H7 (cell line): ENCODE measurements at regions not wholly inside any gene's neighbourhood (a gene's known extent, or its start where the extent isn't known, plus 50 kb on each side); places are given as distances from the start of the nearest gene placed in this dataset.
"Not testable (repeated sequence)": the region's sequence is repeated elsewhere in the genome, so short reads cannot be mapped to it uniquely, and the experiment has no call there.

Experiments used
- DNase-seq: peaks from one replicate; pipeline ENCODE4 v3.0.0; 2012
- H3K27me3 ChIP-seq: 2 replicates; pipeline ENCODE4 v1.6.0; 2011; ENCODE audit warnings: mild to moderate bottlenecking, low read length; ENCODE audit not compliant: control insufficient read depth, insufficient read depth
- H3K36me3 ChIP-seq: replicated peaks from 2 replicates; pipeline ENCODE4 v1.5.1; 2011; ENCODE audit warnings: low read length; ENCODE audit not compliant: control insufficient read depth, insufficient read depth
- H3K4me3 ChIP-seq: 2 replicates; pipeline ENCODE4 v1.5.1; 2011; ENCODE audit warnings: low read depth, mild to moderate bottlenecking, control low read depth, low read length, moderate library complexity; ENCODE audit not compliant: insufficient read depth

- H3K36me3 ChIP-seq, DNase-seq, H3K4me3 ChIP-seq, H3K27me3 ChIP-seq: not testable (repeated sequence)
Measured at GRCh38 chr1:149724618-149725302, 57.7 kb upstream of the FCGR1A start.

DNA sequence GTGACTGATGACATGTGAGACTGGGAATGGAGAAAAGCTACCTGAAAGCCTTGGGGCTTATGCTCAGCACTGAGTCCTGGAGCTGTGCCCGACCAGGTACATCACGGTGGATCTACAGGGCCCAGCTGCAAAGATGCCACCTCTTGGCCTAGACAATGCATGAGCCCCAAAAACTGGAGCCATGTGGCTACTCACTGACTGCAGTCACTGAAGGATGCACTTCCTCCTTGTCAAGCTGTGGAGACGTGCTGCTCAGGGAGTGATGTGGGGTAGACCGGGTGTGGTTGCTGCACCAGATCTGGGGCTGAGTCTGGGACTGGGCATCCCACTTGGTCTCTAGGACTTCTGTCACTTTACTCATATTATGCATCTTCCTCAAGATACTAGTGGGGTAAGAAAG, 55.8 kb upstream of the FCGR1A start:
- H3K27me3 ChIP-seq, DNase-seq, H3K4me3 ChIP-seq: not testable (repeated sequence)

DNA sequence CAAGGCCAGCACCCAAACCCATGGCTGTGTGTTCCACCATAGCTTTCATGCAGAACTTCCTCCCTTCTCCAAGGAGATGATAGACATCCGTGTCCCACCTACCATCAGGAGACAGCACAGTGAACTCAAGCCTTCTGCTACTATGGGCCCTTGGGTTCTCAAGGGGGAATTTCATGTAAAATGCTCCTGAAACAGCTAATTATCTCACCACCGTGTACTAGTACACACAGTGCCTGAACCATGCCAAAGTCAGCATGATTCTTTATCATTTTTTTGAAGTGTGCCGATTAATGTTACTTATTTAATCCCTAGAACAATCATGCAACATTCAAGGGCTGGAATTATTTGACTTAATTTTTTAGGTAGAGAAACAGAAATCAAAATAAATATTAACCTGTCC, 53.9 kb upstream of the FCGR1A start:
- not testable (repeated sequence) for H3K36me3 ChIP-seq, H3K4me3 ChIP-seq, DNase-seq, H3K27me3 ChIP-seq

More for the DNA sequence above, 55.8 kb upstream of the FCGR1A start:
- not testable (repeated sequence) for H3K36me3 ChIP-seq
